ENCODE measurements at regions not wholly inside any gene's neighbourhood (a gene's known extent, or its start where the extent isn't known, plus 50 kb on each side); places are given as distances from the start of the nearest gene placed in this dataset.

- no peak for TF ChIP-seq POLR2A (IDR thresholded peaks at IDR 0.05)
- no peak for TF ChIP-seq CTCF (IDR thresholded peaks at IDR 0.05)
These were observed 113.2 kb downstream of the CEBPB start for GRCh38 chr20:50303573-50304500.

Data from right lobe of liver (tissue), 4 donors.